GM21528 (cell line): ENCODE measurements at regions not wholly inside any gene's neighbourhood (a gene's known extent, or its start where the extent isn't known, plus 50 kb on each side); places are given as distances from the start of the nearest gene placed in this dataset.
"Not testable (repeated sequence)": the region's sequence is repeated elsewhere in the genome, so short reads cannot be mapped to it uniquely, and the experiment has no call there.

Source experiments
- ATAC-seq: cut with Tn5 transposase; IDR thresholded peaks from one replicate; pipeline ENCODE4 v1.9.1; 2021; ENCODE audit warnings: mild to moderate bottlenecking, moderate library complexity; ENCODE audit not compliant: unreplicated experiment, low FRiP score

DNA sequence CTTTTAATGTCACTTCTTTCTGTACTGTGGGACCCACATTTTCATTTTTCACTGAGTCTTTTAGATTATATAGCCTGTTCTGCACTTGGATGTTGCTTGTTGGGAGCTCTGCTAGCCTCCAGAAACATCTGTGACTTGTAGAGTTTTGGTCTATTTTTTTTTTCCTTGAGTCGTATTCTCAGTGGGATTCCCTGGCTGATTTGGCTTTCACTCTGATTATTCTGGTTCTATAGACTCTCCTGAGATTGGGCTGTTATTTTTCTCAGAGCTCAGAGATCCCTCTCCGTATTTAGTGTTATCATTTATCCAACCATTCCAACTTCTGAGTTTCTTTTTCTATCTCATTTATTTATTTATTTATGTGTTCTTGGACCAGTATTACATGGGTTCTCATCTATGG is 339.3 kb downstream of the FAM170A start:
- no peak for ATAC-seq

DNA sequence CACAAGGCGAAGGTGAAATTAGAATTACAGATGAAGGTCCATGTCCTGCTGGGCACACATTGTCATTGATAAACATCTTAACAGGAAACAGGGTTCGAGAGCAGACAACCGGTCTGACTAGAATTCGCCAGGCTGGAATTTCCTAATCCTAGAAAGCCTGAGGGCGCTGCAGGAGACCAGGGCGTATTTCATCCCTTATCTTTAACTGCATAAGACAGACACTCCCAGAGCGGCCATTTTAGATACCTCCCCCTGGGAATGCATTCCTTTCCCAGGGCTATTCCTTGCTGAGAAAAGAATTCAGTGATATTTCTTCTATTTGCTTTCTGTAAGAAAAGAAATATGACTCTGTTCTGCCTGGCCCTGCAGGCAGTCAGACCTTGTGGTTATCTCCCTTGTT is 357.7 kb downstream of the FAM170A start:
- not testable (repeated sequence) for ATAC-seq

DNA sequence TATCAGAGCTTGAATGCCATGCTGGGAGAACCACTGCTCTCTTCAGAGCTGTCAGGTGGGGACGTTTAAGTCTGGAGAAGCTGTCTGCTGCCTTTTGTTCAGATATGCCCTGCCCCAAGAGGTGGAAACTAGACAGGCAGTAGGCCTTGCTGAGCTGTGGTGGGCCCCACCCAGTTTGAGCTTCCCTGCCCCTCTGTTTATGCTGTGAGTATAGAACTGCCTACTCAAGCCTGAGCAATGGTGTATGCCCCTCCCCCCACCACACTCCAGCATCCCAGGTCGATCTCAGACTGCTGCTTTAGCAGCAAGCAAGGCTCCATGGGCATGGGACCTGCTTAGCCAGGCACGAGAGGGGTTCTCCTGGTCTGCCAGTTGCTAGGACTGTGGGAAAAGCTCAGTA is 362.3 kb downstream of the FAM170A start:
- no peak for ATAC-seq

DNA sequence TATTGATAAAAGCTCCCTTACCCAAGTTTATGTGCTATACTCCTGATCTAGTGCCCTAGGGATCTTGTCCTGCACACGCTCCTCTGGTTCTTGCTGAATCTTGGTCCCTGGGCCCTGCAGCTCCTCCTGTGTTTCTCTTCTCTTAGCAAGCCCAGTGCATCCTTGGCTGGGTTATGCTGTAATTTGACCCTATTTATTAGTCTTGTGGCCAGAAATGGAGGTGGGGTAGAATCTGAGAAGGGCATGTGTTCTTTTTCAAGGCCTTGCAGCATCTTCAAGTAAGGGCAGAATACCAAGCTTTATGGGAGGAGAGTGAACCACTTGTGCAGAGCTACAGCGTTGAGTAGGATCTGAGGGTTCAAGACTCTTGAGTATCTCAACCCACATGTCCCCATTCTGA is 366.8 kb downstream of the FAM170A start:
- ATAC-seq, result no peak

DNA sequence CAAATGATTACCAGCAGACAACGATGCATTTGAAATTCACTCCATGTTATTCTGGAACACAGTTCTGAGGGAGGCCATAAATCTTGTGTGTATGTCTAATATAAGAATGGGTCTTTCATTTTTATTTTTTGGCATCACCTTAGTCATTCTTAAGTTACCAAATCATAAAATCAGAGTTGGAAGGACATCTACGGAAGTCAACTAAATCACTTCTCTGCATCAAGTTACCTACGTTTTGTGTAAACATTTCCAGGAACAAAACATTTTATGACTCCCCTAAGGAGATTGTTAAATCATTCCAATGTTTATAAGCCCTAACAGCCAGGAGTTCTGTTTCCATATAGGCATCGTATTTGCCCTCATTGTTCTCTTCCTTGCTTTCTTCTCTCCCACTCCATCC is 378.2 kb downstream of the FAM170A start:
- no peak for ATAC-seq

DNA sequence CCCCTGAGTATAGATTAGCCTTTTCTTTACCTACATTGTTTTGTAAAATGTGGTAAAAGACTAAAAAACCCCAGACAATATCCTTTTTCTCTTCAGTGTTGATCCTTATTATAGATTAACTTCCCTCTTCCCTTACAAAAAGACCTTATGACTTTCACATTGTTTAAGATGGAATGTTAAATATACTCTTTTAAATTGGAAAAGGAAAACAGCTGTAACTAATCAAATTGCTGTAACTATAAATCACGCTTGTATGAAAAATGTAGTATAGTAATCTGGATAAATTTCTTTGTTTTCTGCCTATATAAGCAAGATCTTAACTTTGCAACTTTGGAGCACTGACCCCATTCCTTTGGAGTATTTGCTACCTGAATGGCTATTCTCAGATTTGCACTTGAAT is 383.1 kb downstream of the FAM170A start:
- ATAC-seq, result no peak

DNA sequence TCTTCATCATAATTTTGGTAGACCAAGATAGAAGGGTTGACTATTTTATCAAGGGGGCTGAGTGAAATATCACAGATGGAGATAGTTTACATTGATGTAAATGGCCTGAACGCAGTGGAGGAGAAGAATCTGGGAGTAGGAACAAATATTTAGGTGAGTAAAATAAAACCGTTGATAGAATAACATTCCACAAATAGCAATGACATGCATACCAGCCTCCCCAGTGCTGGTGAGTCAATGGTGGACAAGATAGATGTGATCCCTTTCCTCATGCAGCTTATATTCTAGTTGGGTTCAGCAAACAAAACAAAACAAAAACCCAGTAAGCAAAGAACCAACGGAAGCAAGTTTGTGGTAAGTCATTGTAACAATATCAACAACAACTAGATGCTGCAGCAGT is 385.2 kb downstream of the FAM170A start:
- no peak for ATAC-seq

DNA sequence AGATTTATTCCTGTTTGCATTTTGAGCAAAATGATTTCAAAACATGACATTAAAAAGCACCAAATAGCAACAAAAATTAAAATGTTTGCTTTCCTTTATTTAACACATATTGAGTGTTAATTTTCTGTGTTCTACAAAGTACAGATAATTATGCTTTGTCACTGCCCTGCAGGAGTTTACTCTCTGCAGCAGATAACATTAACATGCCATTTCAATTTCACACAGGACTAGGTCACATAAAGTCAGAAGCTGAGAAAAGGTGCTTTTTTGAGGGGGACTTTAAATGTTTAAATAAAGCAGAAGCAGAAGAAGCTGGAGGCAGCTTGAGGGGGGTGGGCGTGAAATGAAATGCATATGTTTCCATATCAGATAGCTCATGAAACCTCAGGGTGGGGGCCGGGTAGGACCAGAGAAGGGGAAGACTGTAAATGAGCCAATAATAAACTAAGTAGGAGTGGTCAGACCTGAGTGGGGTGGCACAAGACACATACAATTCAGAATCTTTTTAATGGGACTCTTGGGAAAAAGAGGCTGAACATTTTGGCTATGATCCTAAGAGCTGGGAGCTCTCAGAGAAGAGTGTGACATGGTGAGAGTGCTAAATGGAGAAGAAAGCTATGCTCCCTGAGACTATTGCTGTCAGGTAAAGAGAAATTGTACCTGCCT is 387.5 kb downstream of the FAM170A start:
- ATAC-seq, result no peak

DNA sequence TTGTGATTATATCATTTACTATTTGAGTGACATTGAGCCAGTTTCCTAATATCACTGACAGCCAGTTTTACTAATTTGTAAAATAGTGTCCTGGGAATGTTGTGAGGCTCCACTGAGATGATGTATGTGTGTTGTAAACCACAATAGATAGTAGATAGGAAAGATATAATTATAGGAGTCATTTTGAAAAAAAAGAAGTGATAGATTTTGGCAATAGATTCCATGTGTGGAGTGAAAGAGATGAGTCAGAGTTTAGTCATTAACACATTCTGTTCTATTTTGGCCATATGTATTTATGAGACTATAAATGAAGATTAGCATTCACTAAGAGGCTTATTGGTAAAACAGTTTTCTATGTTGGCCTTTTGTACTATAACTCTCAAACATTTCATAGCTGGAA is 388.2 kb downstream of the FAM170A start:
- no peak for ATAC-seq

DNA sequence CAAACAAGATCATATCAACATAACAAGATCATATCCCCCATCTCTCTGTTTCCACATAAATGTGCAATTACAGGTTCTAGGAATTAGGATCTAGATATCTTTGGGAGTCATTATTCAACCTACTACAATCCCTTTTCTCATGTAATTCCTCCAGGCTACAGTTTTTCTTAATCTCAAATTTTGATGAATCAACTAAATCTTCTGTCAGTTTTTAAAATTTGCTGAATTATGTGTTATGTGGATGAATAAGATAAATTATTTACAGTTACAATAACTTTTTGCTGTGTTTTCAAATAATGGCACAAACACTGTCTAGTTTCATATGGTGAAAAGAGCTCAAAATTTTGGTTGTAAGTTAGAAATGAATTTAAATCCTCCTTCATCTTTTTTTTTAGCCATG is 405.8 kb downstream of the FAM170A start:
- ATAC-seq, result no peak

DNA sequence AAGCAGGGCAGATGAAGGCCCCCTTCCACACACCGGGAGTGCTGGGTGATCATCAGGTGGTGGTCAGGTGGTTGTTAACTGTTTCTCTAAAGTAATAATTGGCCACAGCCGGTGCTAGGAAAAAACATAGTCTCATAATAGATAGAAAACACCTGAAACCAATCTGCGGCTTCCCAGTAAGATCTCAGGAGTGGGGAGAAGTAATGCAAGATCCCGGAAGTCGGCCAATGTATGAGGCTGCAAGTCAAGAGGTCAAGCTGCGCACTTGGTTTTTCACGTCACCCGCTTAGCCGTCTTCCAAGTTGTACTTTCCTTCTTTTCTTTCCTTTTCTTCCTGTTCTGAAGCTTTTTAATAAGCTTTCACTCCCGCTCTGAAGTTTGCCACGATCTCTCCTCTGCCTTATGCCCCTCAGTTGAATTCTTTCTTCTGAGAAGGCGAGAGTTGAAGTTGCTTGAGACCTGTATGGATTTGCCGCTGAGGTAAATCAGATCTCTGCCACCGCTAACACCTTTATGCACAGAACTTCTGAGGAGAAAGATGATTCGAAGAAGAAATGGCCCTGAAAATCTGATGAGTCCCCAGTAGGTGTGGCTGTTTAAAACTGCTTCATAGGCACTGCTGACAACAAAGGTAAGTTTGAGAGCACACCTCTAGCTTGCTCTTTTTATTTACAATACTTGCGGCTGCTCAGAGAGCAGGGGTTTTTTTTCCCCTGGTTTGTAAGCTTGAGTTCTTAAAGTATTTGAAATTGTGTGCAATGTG is 406.6 kb downstream of the FAM170A start:
- no peak for ATAC-seq

DNA sequence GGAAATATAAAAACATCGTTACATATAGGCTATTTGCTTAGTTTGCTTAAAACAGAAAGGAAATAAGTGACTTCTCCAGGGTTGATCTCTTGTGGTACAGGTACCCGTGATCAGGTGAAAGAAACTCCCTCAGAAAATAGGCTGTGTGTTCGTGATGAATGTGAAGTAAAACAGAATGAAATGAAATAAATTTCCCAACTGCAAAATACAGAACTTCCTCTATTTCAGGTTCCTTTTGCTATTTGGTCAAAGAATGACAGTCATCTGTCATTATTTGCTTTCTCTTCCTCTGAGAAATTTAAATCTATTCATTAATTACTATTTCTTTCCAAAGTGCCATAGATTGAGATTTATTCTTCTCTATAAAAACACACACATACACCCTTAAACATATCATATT is 408.1 kb downstream of the FAM170A start:
- no peak for ATAC-seq

DNA sequence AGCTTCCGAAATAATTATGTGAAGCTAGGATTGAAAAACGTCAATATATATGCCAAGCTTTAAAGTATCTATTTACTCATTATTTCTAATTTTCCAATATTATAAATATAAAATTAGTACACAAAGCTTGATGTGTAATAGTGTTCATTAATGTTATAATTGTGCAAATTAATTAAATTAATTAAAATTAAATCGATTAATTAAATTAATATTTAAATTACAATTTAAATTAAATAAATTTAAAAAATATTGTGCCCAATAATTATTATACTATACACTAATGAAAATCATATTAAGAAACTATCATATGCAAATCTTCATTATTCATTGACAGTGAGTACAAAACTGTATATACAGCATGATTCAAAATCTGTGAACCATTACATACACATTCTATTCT is 409.8 kb downstream of the FAM170A start:
- no peak for ATAC-seq

DNA sequence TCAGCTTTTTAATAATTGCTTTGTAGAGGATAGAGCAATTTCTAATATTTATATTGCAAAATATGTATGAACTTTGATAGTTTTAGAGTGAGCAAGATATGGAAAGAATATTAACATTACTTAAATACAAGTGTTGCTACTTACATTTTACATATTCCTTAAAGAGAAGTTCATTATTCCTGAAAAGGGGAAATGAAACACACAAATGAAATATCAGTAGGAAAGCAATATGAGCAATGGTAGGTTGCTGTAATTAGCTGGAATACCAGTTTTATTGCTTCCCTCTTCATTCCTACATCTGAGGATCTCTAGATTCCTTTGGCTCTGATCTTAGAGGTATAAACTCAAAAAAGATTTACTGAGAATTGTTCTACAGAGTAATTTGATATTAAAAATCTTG is 414.1 kb downstream of the FAM170A start:
- ATAC-seq, result no peak

DNA sequence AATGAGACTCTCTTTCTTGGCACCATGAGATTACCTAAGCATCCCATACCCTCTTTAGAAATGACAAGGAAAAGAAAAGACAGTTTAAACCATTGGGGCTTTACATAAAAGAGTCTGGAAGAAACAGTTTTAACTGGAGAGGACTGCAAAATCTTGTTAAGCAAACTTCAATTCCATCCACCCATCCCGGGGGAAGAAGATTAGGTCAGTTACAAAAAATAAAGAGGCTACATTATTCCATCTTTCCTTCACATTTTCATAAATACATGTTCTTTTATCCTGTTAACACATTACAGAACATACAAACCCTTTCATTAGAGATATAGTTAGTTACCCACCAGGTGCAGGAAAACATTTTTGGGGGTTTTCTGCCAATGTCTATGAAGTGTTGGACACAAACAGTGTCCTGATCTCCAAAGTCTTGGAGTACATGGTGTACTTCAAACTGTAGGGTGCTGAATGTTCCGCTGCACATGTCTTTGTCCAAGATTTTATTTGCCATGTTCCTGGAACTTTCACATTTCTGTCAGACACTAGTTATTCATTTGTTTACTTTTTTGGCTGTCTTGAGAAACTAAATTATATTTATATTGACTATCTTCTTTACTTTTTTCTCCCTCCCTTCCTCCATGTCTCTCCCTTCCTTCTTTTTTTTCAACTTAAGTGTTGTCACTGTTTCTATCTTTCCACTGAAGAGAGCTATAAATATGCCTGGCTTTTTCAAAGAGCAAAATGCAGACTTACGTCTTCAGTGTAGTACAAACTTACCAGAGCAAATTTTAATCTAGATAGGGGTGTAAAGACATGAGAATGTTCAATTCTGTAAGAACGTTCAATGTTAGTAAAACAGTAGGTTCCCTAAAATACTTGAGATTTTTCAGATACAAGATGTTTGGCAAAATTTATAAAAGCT is 410.9 kb upstream of the PRR16 start:
- ATAC-seq, result no peak

DNA sequence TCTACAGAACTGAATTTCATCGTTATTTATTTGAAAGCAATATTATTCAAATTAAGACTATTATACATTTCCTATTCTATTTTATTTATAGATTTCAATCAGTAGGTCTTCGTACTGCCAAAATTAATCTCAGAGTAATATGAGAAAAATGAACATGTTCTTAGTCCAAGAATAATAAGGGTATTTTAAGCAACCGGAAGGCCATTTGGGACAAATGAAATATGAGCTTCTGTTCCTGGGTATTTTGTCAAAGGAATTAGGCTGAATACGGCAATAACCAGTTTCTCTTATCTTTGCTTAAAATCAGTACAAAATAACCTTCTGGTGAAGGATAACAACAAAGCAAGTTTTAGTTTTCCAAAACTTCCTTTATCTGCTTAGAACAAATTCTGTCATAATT is 410.3 kb upstream of the PRR16 start:
- ATAC-seq, result no peak

DNA sequence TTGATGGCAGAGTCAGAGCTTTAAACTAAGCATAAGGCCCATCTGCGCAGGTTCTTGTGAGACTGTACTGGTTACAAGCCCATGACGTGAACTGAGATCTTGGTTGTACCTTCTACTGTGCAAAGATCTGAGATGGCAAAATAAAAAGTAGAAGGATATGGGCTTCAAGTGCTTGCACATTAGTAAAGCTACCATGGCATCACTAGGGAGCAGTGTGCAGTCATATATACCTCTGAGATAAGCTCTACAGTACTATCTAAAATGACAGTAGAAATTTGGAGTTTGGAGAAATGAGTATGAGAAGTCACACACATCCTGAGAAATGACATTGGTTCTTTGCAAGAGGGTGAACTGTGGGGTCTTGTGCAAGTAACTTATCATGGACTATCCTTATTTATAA is 408.2 kb upstream of the PRR16 start:
- no peak for ATAC-seq

DNA sequence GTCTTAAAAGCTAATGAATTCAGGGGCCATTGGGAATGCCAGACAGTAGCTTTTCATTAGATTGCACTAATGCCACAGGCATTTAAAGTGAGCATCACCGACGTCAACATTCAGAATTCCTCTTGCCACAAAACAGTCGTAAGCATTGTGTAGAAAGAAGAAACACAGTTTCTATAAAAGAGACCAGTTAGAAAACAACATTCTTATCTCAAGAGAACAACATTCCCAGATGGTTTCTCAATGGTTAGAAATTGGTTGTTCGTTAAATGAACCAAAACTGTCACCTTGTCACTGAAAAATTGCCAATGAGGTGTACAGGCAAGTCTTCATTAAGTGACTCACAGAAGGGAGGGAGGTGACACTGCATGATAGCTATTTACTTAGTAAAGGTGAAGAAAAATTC is 401.6 kb upstream of the PRR16 start:
- ATAC-seq, result no peak

DNA sequence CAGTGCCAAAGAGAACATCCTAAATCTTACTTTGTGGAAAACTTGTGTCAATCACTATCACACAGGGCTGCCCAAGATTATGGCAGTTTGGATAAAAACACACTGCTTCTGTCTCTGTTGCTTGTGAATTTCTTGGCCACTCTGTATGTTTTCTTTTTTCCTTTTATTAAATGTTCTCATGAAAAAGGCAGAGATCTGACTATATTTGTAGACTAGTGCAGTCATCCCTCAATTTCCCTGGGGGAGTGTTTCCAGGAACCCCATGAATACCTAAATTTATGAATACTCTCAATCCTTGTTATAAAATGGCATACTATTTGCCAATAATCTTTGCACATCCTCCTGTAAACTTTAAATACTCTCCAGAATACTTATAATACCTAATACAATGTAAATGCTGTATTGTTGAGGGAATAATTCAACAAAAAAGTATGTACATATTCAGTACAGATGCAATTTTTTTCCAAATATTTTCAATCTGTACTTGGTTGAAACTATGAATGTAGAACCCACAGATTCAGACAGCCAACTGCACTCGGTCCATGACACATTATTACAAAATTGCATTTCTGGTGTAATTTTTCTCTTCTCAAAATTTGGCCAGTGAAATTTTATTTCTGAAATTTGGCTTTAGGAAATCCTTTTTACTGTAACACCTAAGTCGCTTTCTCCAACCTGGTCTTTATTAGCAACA is 391.9 kb upstream of the PRR16 start:
- ATAC-seq, result no peak

DNA sequence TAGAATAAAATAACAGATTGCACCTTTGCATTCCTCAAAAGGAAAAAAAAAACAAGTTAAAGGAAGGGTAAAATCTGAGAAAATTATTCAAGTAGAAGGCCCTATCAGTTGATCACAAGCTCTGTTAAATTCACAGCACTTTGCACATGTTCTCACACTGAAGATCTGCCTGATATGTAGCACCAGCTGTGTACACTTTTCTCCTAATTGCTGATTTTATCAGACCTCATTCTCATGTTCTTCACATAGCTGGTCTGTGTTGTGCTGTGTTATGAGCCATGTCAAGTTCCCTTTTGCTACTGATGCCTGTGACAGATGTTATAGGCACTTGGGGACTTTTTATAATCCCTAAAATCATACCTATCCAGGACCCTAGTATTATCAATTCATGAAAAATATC is 390.4 kb upstream of the PRR16 start:
- ATAC-seq, result no peak

DNA sequence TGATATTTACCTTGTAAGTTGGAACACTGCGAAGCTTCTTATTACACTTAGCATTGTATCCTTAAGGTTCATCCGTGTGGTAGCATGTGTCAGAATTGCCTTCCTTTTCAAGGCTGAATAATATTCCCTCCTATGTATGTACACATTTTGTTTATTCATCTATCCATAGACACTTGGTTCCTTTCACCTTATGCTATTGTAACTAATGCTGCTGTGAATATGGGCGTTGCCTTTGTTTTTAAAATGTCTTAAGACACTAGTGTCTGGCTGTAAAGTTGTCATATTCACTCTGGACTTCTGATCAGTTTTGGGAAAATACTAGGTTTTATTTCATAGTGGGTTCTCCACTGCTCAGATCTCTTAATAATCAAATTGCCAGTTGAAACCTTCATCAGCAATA is 383.3 kb upstream of the PRR16 start:
- ATAC-seq, result no peak
